Occipital lobe (tissue), 1 donor: ENCODE measurements at regions not wholly inside any gene's neighbourhood (a gene's known extent, or its start where the extent isn't known, plus 50 kb on each side); places are given as distances from the start of the nearest gene placed in this dataset.

Experiments used
- DNase-seq: peaks from one replicate; lab custom pipeline; 2025; lab: John Stamatoyannopoulos, UW

- no peak for DNase-seq
These were observed 197.9 kb downstream of the NXPE2 start for GRCh38 chr11:114876234-114876633.

GRCh38 chr11:114877976-114878375 lies 199.6 kb downstream of the NXPE2 start:
- DNase-seq = no peak

- DNase-seq = no peak
These were observed 202.1 kb downstream of the NXPE2 start for GRCh38 chr11:114880442-114880841.

- DNase-seq = no peak
These were observed 205.1 kb downstream of the NXPE2 start for GRCh38 chr11:114883472-114883871.

GRCh38 chr11:114886644-114887265 lies 208.4 kb downstream of the NXPE2 start:
- no peak for DNase-seq

- no peak for DNase-seq
These were observed 211.3 kb downstream of the NXPE2 start for GRCh38 chr11:114889594-114890011.

GRCh38 chr11:114890038-114890437 lies 211.7 kb downstream of the NXPE2 start:
- DNase-seq = no peak

GRCh38 chr11:114891911-114892310 lies 213.6 kb downstream of the NXPE2 start:
- DNase-seq = no peak

GRCh38 chr11:114892381-114893197 lies 214.3 kb downstream of the NXPE2 start:
- DNase-seq = no peak

GRCh38 chr11:114893329-114893728 lies 215.0 kb downstream of the NXPE2 start:
- no peak for DNase-seq

GRCh38 chr11:114896594-114896993 lies 218.3 kb downstream of the NXPE2 start:
- no peak for DNase-seq

- DNase-seq = no peak
These were observed 231.5 kb downstream of the NXPE2 start for GRCh38 chr11:114909866-114910265.

GRCh38 chr11:114912826-114913225 lies 234.5 kb downstream of the NXPE2 start:
- DNase-seq = no peak

- no peak for DNase-seq
These were observed 236.1 kb downstream of the NXPE2 start for GRCh38 chr11:114914231-114915005.

GRCh38 chr11:114915871-114916805 lies 237.8 kb downstream of the NXPE2 start:
- no peak for DNase-seq

GRCh38 chr11:114918286-114918685 lies 240.0 kb downstream of the NXPE2 start:
- no peak for DNase-seq

GRCh38 chr11:114921697-114922096 lies 243.4 kb downstream of the NXPE2 start:
- DNase-seq = no peak

GRCh38 chr11:114924042-114924441 lies 245.7 kb downstream of the NXPE2 start:
- no peak for DNase-seq

- no peak for DNase-seq
These were observed 247.3 kb downstream of the NXPE2 start for GRCh38 chr11:114925591-114925990.

GRCh38 chr11:114928260-114928870 lies 250.0 kb downstream of the NXPE2 start:
- DNase-seq = no peak
